GM23338 (cell line): ENCODE measurements at regions not wholly inside any gene's neighbourhood (a gene's known extent, or its start where the extent isn't known, plus 50 kb on each side); places are given as distances from the start of the nearest gene placed in this dataset.

Source experiments
- ATAC-seq: fragments of 200-7000 bp; cut with Tn5 transposase; 3 replicates; pipeline ENCODE4 v1.9.1; 2020
- DNase-seq: peaks from one replicate; pipeline ENCODE4 v3.0.0-alpha.2; 2015; ENCODE audit warnings: low spot score
- H2AFZ ChIP-seq: fragments of 200-600 bp; sonication (generic); 2 replicates; pipeline ENCODE4 v1.8.0; 2016; ENCODE audit warnings: antibody characterized with exemption, mild to moderate bottlenecking, moderate library complexity
- H3F3A ChIP-seq: fragments of 200-600 bp; sonication (generic); replicated peaks from 2 replicates; pipeline ENCODE4 v1.8.0; 2017; ENCODE audit warnings: antibody characterized with exemption, mixed run types, low read depth
- H3K27ac ChIP-seq: fragments of 200-600 bp; sonication (generic); 2 replicates; pipeline ENCODE4 v1.6.1; 2016; ENCODE audit warnings: low read depth
- H3K27me3 ChIP-seq: fragments of 200-600 bp; sonication (generic); 2 replicates; pipeline ENCODE4 v1.8.0; 2016; ENCODE audit warnings: mild to moderate bottlenecking, mixed run types, moderate library complexity; ENCODE audit not compliant: insufficient read depth
- H3K36me3 ChIP-seq: fragments of 200-600 bp; sonication (generic); 2 replicates; pipeline ENCODE4 v1.8.0; 2016; ENCODE audit warnings: mild to moderate bottlenecking; ENCODE audit not compliant: insufficient read depth
- H3K4me1 ChIP-seq: fragments of 200-600 bp; sonication (generic); 2 replicates; pipeline ENCODE4 v1.8.0; 2016; ENCODE audit warnings: mild to moderate bottlenecking, moderate library complexity; ENCODE audit not compliant: insufficient read depth
- H3K4me2 ChIP-seq: fragments of 200-600 bp; sonication (generic); 2 replicates; pipeline ENCODE4 v1.7.1; 2017; ENCODE audit warnings: mixed run types
- H3K4me3 ChIP-seq: fragments of 200-600 bp; sonication (generic); 2 replicates; pipeline ENCODE4 v1.6.1; 2016; ENCODE audit warnings: mixed run types
- H3K79me2 ChIP-seq: fragments of 200-600 bp; sonication (generic); replicated peaks from 2 replicates; pipeline ENCODE4 v1.8.0; 2017; ENCODE audit warnings: mild to moderate bottlenecking; ENCODE audit not compliant: insufficient read depth
- H3K9me2 ChIP-seq: fragments of 200-600 bp; sonication (generic); 2 replicates; pipeline ENCODE4 v1.8.0; 2017; ENCODE audit not compliant: insufficient read depth
- H4K20me1 ChIP-seq: fragments of 200-600 bp; sonication (generic); replicated peaks from 2 replicates; pipeline ENCODE4 v1.8.0; 2017; ENCODE audit warnings: mild to moderate bottlenecking; ENCODE audit not compliant: insufficient read depth
- H3K27ac Mint-ChIP-seq: 2 replicates; pipeline ENCODE4 v1.8.0; 2020; ENCODE audit warnings: inconsistent platforms, mild to moderate bottlenecking, moderate library complexity, mixed read lengths
- H3K27me3 Mint-ChIP-seq: 3 replicates; pipeline ENCODE4 v1.8.0; 2022; ENCODE audit warnings: low read depth, mild to moderate bottlenecking, moderate library complexity, mixed read lengths, inconsistent platforms; ENCODE audit not compliant: insufficient read depth, poor library complexity
- H3K36me3 Mint-ChIP-seq: 3 replicates; pipeline ENCODE4 v1.8.0; 2021; ENCODE audit warnings: low read depth, mild to moderate bottlenecking, inconsistent platforms, moderate library complexity, mixed read lengths
- H3K4me1 Mint-ChIP-seq: 3 replicates; pipeline ENCODE4 v1.8.0; 2020; ENCODE audit warnings: mild to moderate bottlenecking, inconsistent platforms, mixed read lengths
- H3K4me3 Mint-ChIP-seq: 3 replicates; pipeline ENCODE4 v1.8.0; 2021; ENCODE audit warnings: moderate library complexity, mild to moderate bottlenecking, inconsistent platforms, mixed read lengths
- H3K9me3 Mint-ChIP-seq: 3 replicates; pipeline ENCODE4 v1.8.0; 2020; ENCODE audit warnings: moderate library complexity, mild to moderate bottlenecking, inconsistent platforms, mixed read lengths
- ETS1 ChIP-seq: IDR thresholded peaks from 2 replicates; pipeline ENCODE4 v1.6.1; 2016; ENCODE audit warnings: antibody characterized with exemption
- EZH2phosphoT487 ChIP-seq: fragments of 200-600 bp; sonication (generic); IDR thresholded peaks from one replicate; pipeline ENCODE4 v1.8.1; 2018; ENCODE audit warnings: antibody characterized with exemption; ENCODE audit not compliant: unreplicated experiment
- NANOG ChIP-seq: IDR thresholded peaks from 2 replicates; pipeline ENCODE4 v1.6.1; 2016; ENCODE audit warnings: antibody characterized with exemption, borderline replicate concordance
- ZNF331 ChIP-seq: fragments of 250-450 bp; sonication (Bioruptor Pico); IDR thresholded peaks from 2 replicates; pipeline ENCODE4 v1.5.0; 2020; ENCODE audit warnings: low read depth, mild to moderate bottlenecking, moderate library complexity
- TF ChIP-seq, protein P1 (sequence below): IDR thresholded peaks from one replicate; pipeline ENCODE4 v1.6.1; 2018; ENCODE audit warnings: antibody characterized with exemption; ENCODE audit not compliant: unreplicated experiment
- TF ChIP-seq, protein P2 (sequence below), 2 experiments: fragments of 200-600 bp in 1 of 2; sonication (generic) in 1 of 2; conservative IDR thresholded peaks; 2 replicates each; pipeline versions ENCODE4 v1.5.1 to v1.6.1; 2016 to 2017; ENCODE audit warnings: antibody characterized with exemption in 2 of 2, low read depth in 2 of 2, mild to moderate bottlenecking in 2 of 2, moderate library complexity in 1 of 2

GRCh38 chr2:83873110-83873509, 586.0 kb downstream of the SUCLG1 start:
- TF ChIP-seq, protein P1, sequence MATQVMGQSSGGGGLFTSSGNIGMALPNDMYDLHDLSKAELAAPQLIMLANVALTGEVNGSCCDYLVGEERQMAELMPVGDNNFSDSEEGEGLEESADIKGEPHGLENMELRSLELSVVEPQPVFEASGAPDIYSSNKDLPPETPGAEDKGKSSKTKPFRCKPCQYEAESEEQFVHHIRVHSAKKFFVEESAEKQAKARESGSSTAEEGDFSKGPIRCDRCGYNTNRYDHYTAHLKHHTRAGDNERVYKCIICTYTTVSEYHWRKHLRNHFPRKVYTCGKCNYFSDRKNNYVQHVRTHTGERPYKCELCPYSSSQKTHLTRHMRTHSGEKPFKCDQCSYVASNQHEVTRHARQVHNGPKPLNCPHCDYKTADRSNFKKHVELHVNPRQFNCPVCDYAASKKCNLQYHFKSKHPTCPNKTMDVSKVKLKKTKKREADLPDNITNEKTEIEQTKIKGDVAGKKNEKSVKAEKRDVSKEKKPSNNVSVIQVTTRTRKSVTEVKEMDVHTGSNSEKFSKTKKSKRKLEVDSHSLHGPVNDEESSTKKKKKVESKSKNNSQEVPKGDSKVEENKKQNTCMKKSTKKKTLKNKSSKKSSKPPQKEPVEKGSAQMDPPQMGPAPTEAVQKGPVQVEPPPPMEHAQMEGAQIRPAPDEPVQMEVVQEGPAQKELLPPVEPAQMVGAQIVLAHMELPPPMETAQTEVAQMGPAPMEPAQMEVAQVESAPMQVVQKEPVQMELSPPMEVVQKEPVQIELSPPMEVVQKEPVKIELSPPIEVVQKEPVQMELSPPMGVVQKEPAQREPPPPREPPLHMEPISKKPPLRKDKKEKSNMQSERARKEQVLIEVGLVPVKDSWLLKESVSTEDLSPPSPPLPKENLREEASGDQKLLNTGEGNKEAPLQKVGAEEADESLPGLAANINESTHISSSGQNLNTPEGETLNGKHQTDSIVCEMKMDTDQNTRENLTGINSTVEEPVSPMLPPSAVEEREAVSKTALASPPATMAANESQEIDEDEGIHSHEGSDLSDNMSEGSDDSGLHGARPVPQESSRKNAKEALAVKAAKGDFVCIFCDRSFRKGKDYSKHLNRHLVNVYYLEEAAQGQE, result no peak
- TF ChIP-seq, protein P2, sequence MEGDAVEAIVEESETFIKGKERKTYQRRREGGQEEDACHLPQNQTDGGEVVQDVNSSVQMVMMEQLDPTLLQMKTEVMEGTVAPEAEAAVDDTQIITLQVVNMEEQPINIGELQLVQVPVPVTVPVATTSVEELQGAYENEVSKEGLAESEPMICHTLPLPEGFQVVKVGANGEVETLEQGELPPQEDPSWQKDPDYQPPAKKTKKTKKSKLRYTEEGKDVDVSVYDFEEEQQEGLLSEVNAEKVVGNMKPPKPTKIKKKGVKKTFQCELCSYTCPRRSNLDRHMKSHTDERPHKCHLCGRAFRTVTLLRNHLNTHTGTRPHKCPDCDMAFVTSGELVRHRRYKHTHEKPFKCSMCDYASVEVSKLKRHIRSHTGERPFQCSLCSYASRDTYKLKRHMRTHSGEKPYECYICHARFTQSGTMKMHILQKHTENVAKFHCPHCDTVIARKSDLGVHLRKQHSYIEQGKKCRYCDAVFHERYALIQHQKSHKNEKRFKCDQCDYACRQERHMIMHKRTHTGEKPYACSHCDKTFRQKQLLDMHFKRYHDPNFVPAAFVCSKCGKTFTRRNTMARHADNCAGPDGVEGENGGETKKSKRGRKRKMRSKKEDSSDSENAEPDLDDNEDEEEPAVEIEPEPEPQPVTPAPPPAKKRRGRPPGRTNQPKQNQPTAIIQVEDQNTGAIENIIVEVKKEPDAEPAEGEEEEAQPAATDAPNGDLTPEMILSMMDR (conservative IDR thresholded peaks at IDR 0.05; ENCODE audit: low read depth in 2 of 2), result no peak
- TF ChIP-seq EZH2phosphoT487, result no peak
- H3K4me3 ChIP-seq, result no peak overlapping the region
- no peak overlapping the region for H3K4me3 Mint-ChIP-seq
- H3K79me2 ChIP-seq, result no peaks in the 10 kb centered on the region
- no peaks in the 10 kb centered on the region for H3K27me3 ChIP-seq
- no peak for DNase-seq
- no peaks in the 10 kb centered on the region for H3K4me1 Mint-ChIP-seq
- no peaks in the 10 kb centered on the region; the same call in 1 of the 2 replicates for H3K36me3 ChIP-seq
- H3K27ac ChIP-seq, result no peak overlapping the region
- no peak overlapping the region for H3K27ac Mint-ChIP-seq
- H3F3A ChIP-seq, result no peaks in the 10 kb centered on the region
- no peak overlapping the region for H3K4me2 ChIP-seq
- peaks cover 60% of the 10 kb centered on the region for H3K9me3 Mint-ChIP-seq
- H3K36me3 Mint-ChIP-seq, result peaks cover 52% of the 10 kb centered on the region
- H3K27me3 Mint-ChIP-seq, result peaks cover 9% of the 10 kb centered on the region
- no peaks in the 10 kb centered on the region for H4K20me1 ChIP-seq
- H3K9me2 ChIP-seq, result no peaks in the 10 kb centered on the region; the same call in 1 of the 2 replicates
- H3K4me1 ChIP-seq, result no peaks in the 10 kb centered on the region
- H2AFZ ChIP-seq, result no peak overlapping the region
- no peak for ATAC-seq

DNA sequence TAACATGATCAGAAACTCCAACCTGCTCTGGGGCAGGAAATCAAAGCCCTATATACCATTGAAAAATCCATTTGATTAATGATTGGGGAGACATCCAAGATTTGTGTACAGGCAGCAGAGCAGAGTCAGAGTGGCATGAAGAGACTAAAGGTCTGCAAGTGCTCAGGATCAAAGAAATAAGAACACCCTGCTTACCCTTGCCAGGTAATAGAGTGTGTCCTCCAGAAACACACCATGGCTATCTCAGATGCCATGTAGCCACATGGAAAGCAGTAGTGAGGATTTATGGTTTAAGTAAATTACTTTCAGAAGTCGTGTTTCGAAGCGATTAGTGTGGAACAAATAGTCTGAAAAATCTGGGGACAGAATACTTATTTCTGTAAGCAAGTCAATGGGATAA, 592.9 kb downstream of the SUCLG1 start:
- Mint-ChIP-seq H3K9me3 (no peaks in the 10 kb centered on the region), H3K4me1 (peaks cover 6% of the 10 kb centered on the region; the same call in 2 of the 3 replicates), H3K27ac (no peak overlapping the region), H3K36me3 (no peaks in the 10 kb centered on the region), H3K4me3 (no peak overlapping the region), H3K27me3 (no peaks in the 10 kb centered on the region)
- Histone ChIP-seq H3F3A (no peaks in the 10 kb centered on the region), H2AFZ (no peak overlapping the region), H3K79me2 (no peaks in the 10 kb centered on the region), H3K36me3 (no peaks in the 10 kb centered on the region), H3K4me2 (no peak overlapping the region), H3K27ac (no peak overlapping the region), H3K4me3 (no peak overlapping the region), H4K20me1 (no peaks in the 10 kb centered on the region), H3K27me3 (no peaks in the 10 kb centered on the region), H3K4me1 (no peaks in the 10 kb centered on the region), H3K9me2 (0 out of 2 replicates have a peak, but pooled peaks cover 6% of the 10 kb centered on the region)
- DNase-seq, result no peak
- ATAC-seq, result no peak
- no peak for TF ChIP-seq ZNF331 (CRISPR knock-in tag)
- no peak for TF ChIP-seq EZH2phosphoT487
- TF ChIP-seq, protein P1, result no peak
- TF ChIP-seq ETS1, result no peak
- TF ChIP-seq, protein P2 (conservative IDR thresholded peaks at IDR 0.05; ENCODE audit: low read depth in 2 of 2), result no peak
- TF ChIP-seq NANOG, result no peak
